ENCODE measurements at regions not wholly inside any gene's neighbourhood (a gene's known extent, or its start where the extent isn't known, plus 50 kb on each side); places are given as distances from the start of the nearest gene placed in this dataset.
A peak's percentile ranks its signal among the peaks of the same experiment; 100 is the strongest.

GRCh38 chr2:35023545-35023944 lies 1332.0 kb upstream of the CRIM1 start:
- H3K27ac ChIP-seq = no peak overlapping the region
- H3K27me3 ChIP-seq = no peaks in the 10 kb centered on the region
- TF ChIP-seq EP300 (IDR thresholded peaks at IDR 0.05) (no peak), POLR2A (IDR thresholded peaks at IDR 0.05) (no peak), POLR2AphosphoS5 (IDR thresholded peaks at IDR 0.05) (no peak), CTCF (IDR thresholded peaks at IDR 0.05) (no peak)

GRCh38 chr2:35000453-35000852 lies 1355.1 kb upstream of the CRIM1 start:
- H3K4me3 ChIP-seq = no peak overlapping the region
- TF ChIP-seq EP300 (IDR thresholded peaks at IDR 0.05) = no peak
- TF ChIP-seq CTCF (IDR thresholded peaks at IDR 0.05) = no peak
- TF ChIP-seq POLR2AphosphoS5 (IDR thresholded peaks at IDR 0.05) = no peak
- H3K36me3 ChIP-seq = no peaks in the 10 kb centered on the region
- 92% methylated on average over 1 of the region's 1 CpG for WGBS, 2 donors (ENCODE audit: low coverage in 1 of 2)
- ATAC-seq = no peak
- no peak overlapping the region for H3K27ac ChIP-seq
- no peaks in the 10 kb centered on the region for H3K27me3 ChIP-seq
- H3K9me3 ChIP-seq = no peaks in the 10 kb centered on the region
- no peaks in the 10 kb centered on the region for H3K4me1 ChIP-seq

More at GRCh38 chr2:35023545-35023944, 1332.0 kb upstream of the CRIM1 start:
- Histone ChIP-seq H3K4me3 (no peak overlapping the region), H3K4me1 (no peaks in the 10 kb centered on the region), H3K9me3 (no peaks in the 10 kb centered on the region), H3K36me3 (no peaks in the 10 kb centered on the region)
- no peak for ATAC-seq

GRCh38 chr2:34998741-34999140 lies 1356.8 kb upstream of the CRIM1 start:
- no peak for TF ChIP-seq POLR2AphosphoS5 (IDR thresholded peaks at IDR 0.05)
- TF ChIP-seq EP300 (IDR thresholded peaks at IDR 0.05) = no peak
- TF ChIP-seq POLR2A (IDR thresholded peaks at IDR 0.05) = no peak
- TF ChIP-seq CTCF (IDR thresholded peaks at IDR 0.05) = no peak
- no peaks in the 10 kb centered on the region for H3K4me1 ChIP-seq
- 32 to 67% methylated on average over 5 of the region's 5 CpGs for WGBS, 2 donors (ENCODE audit: low coverage in 1 of 2)
- no peaks in the 10 kb centered on the region for H3K27me3 ChIP-seq
- H3K4me3 ChIP-seq = no peak overlapping the region
- no peak overlapping the region for H3K27ac ChIP-seq
- ATAC-seq = no peak
- H3K36me3 ChIP-seq = no peaks in the 10 kb centered on the region
- no peaks in the 10 kb centered on the region for H3K9me3 ChIP-seq

GRCh38 chr2:34997779-34998178 lies 1357.8 kb upstream of the CRIM1 start:
- Histone ChIP-seq H3K27me3 (no peaks in the 10 kb centered on the region), H3K36me3 (no peaks in the 10 kb centered on the region), H3K4me1 (no peaks in the 10 kb centered on the region), H3K9me3 (no peaks in the 10 kb centered on the region), H3K27ac (no peak overlapping the region), H3K4me3 (no peak overlapping the region)
- TF ChIP-seq POLR2A (IDR thresholded peaks at IDR 0.05) (no peak), POLR2AphosphoS5 (IDR thresholded peaks at IDR 0.05) (no peak), CTCF (IDR thresholded peaks at IDR 0.05) (no peak)
- WGBS, 2 donors (ENCODE audit: low coverage in 1 of 2) = 76 to 95% methylated on average over 5 to 6 of the region's 6 CpGs
- peak; percentile 22 for ATAC-seq

- WGBS, 2 donors (ENCODE audit: low coverage in 1 of 2) = 33% methylated on average over 2 of the region's 2 CpGs
- Histone ChIP-seq H3K27ac (no peak overlapping the region), H3K4me1 (no peaks in the 10 kb centered on the region), H3K4me3 (no peak overlapping the region), H3K27me3 (no peaks in the 10 kb centered on the region), H3K9me3 (no peaks in the 10 kb centered on the region), H3K36me3 (no peaks in the 10 kb centered on the region)
- TF ChIP-seq POLR2AphosphoS5 (IDR thresholded peaks at IDR 0.05) (no peak), CTCF (IDR thresholded peaks at IDR 0.05) (no peak), POLR2A (IDR thresholded peaks at IDR 0.05) (no peak), EP300 (IDR thresholded peaks at IDR 0.05) (no peak)
- ATAC-seq = no peak
Measured at GRCh38 chr2:34995196-34995595, 1360.4 kb upstream of the CRIM1 start.
